PC-9 (cell line): ENCODE measurements at regions not wholly inside any gene's neighbourhood (a gene's known extent, or its start where the extent isn't known, plus 50 kb on each side); places are given as distances from the start of the nearest gene placed in this dataset.

Experiments
- BruUV-seq: library from RNA; stranded (reverse); fragments of 400-500 nt; replicated peaks from 2 replicates; lab custom pipeline; 2021; lab: Mats Ljungman, UMichigan
- CTCF ChIA-PET: fragments of 300-600 bp; sonication (Branson Sonifier 250); formaldehyde crosslinking; loops from one replicate; lab custom pipeline; 2022; ENCODE audit warnings: antibody characterized with exemption; lab: Charles Lee
- POLR2A ChIA-PET: fragments of 300-600 bp; sonication (Branson Sonifier 250); formaldehyde crosslinking; loops from one replicate; lab custom pipeline; 2022; ENCODE audit warnings: antibody characterized with exemption; ENCODE audit not compliant: unreplicated experiment; lab: Charles Lee
- DNase-seq, 2 experiments: peaks; one replicate each; pipeline versions ENCODE4 v3.0.0 to v3.0.0-alpha.2; 2015 to 2022; ENCODE audit warnings: mixed read lengths in 1 of 2
- H2AFZ ChIP-seq: fragments of 200-600 bp; sonication (generic); 2 replicates; pipeline ENCODE4 v1.8.1; 2017; ENCODE audit warnings: antibody characterized with exemption
- H3F3A ChIP-seq: fragments of 200-600 bp; sonication (generic); 2 replicates; pipeline ENCODE4 v1.8.1; 2017; ENCODE audit warnings: antibody characterized with exemption, mild to moderate bottlenecking, low read depth; ENCODE audit not compliant: insufficient read depth
- H3K27ac ChIP-seq: fragments of 200-600 bp; sonication (generic); 2 replicates; pipeline ENCODE4 v1.6.1; 2016; ENCODE audit warnings: mixed run types
- H3K27me3 ChIP-seq: fragments of 200-600 bp; sonication (generic); 2 replicates; pipeline ENCODE4 v1.6.1; 2016; ENCODE audit warnings: low read depth, mixed run types; ENCODE audit not compliant: insufficient read depth
- H3K36me3 ChIP-seq: fragments of 200-600 bp; sonication (generic); 2 replicates; pipeline ENCODE4 v1.6.1; 2016; ENCODE audit warnings: low read depth, mixed run types
- H3K4me1 ChIP-seq: fragments of 200-600 bp; sonication (generic); replicated peaks from 2 replicates; pipeline ENCODE4 v1.6.1; 2016; ENCODE audit warnings: mixed run types; ENCODE audit not compliant: insufficient read depth
- H3K4me2 ChIP-seq: fragments of 200-600 bp; sonication (generic); 2 replicates; pipeline ENCODE4 v1.6.1; 2017; ENCODE audit warnings: mixed run types
- H3K4me3 ChIP-seq: fragments of 200-600 bp; sonication (generic); 2 replicates; pipeline ENCODE4 v1.6.1; 2016; ENCODE audit warnings: mixed run types
- H3K79me2 ChIP-seq: fragments of 200-600 bp; sonication (generic); 2 replicates; pipeline ENCODE4 v1.6.1; 2017; ENCODE audit warnings: low read depth, mixed run types
- H3K9me2 ChIP-seq: fragments of 200-600 bp; sonication (generic); 2 replicates; pipeline ENCODE4 v1.8.1; 2017; ENCODE audit warnings: mild to moderate bottlenecking; ENCODE audit not compliant: insufficient read depth
- H3K9me3 ChIP-seq: fragments of 200-600 bp; sonication (generic); 2 replicates; pipeline ENCODE4 v1.8.1; 2016; ENCODE audit warnings: low read depth; ENCODE audit not compliant: insufficient read depth
- H4K20me1 ChIP-seq: fragments of 200-600 bp; sonication (generic); 2 replicates; pipeline ENCODE4 v1.8.1; 2017; ENCODE audit not compliant: insufficient read depth
- EZH2 ChIP-seq: fragments of 200-600 bp; sonication (generic); IDR thresholded peaks from 2 replicates; pipeline ENCODE4 v1.8.0; 2017; ENCODE audit warnings: antibody characterized with exemption, low read depth
- intact Hi-C: fragments of 100-400 bp; cut with micrococcal nuclease; formaldehyde crosslinking; loops from one replicate; pipeline ENCODE4 v1.10.0; 2022; ENCODE audit not compliant: unreplicated experiment
- TF ChIP-seq, protein P1 (sequence below): fragments of 200-600 bp; sonication (generic); conservative IDR thresholded peaks from 2 replicates; pipeline ENCODE4 v1.6.1; 2017; ENCODE audit warnings: mixed run types, antibody characterized with exemption, mild to moderate bottlenecking, moderate library complexity

DNA sequence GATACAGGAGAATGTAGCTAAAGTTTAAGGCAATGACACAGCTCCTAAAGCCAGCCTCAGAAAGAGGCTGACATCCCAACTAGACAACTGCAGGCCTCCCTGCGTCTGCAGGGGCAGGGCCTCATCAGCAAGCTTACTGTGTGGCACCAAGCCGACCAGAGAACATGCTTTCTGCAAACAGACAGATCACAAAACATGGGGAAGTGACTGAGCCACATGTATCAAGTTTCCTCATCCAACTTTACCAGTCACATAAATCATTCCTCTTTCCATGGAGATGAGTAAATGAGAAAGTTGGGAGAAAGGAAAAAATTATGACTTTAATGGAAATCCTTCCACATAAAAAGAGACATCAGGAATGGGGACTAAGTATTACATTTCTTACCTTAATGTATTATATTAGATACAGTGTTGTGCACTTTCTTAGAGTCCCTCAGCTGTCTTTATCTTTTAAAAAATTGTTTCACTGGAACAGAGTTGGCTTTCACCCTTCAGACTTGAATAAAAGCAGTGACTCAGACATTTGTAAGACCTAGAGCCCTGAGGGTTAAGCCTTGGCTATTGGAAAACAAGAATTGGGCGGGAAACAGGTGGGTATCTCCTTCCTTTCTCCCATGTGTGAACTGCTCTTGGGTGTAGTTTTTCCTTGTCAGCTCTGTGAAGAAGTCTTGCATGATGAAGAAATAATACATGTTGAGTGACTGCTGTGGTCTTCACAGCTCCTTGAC, 305.7 kb upstream of the SNX7 start:
- Histone ChIP-seq H3K27me3 (no peaks in the 10 kb centered on the region), H3F3A (no peaks in the 10 kb centered on the region), H3K4me2 (no peak overlapping the region), H3K4me1 (no peaks in the 10 kb centered on the region), H2AFZ (peak overlapping the region; percentile 44; the same call in 1 of the 2 replicates), H3K36me3 (no peaks in the 10 kb centered on the region), H3K9me2 (no peaks in the 10 kb centered on the region), H3K27ac (no peak overlapping the region), H3K4me3 (no peak overlapping the region), H3K9me3 (no peaks in the 10 kb centered on the region), H4K20me1 (no peaks in the 10 kb centered on the region), H3K79me2 (no peaks in the 10 kb centered on the region)
- POLR2A ChIA-PET = interaction anchor here (0.6 kb wide), 1 partner anchor 32 kb away, joined by 5 read pairs; no protein-coding TSS in a partner anchor
- CTCF ChIA-PET = no interaction called here
- TF ChIP-seq, protein P1, sequence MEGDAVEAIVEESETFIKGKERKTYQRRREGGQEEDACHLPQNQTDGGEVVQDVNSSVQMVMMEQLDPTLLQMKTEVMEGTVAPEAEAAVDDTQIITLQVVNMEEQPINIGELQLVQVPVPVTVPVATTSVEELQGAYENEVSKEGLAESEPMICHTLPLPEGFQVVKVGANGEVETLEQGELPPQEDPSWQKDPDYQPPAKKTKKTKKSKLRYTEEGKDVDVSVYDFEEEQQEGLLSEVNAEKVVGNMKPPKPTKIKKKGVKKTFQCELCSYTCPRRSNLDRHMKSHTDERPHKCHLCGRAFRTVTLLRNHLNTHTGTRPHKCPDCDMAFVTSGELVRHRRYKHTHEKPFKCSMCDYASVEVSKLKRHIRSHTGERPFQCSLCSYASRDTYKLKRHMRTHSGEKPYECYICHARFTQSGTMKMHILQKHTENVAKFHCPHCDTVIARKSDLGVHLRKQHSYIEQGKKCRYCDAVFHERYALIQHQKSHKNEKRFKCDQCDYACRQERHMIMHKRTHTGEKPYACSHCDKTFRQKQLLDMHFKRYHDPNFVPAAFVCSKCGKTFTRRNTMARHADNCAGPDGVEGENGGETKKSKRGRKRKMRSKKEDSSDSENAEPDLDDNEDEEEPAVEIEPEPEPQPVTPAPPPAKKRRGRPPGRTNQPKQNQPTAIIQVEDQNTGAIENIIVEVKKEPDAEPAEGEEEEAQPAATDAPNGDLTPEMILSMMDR = no peak
- TF ChIP-seq EZH2 = no peak
- no TSS peak for BruUV-seq
- intact Hi-C loops = no loop called here
- DNase-seq = peak in 1 of 2 experiments; percentile 35

DNA sequence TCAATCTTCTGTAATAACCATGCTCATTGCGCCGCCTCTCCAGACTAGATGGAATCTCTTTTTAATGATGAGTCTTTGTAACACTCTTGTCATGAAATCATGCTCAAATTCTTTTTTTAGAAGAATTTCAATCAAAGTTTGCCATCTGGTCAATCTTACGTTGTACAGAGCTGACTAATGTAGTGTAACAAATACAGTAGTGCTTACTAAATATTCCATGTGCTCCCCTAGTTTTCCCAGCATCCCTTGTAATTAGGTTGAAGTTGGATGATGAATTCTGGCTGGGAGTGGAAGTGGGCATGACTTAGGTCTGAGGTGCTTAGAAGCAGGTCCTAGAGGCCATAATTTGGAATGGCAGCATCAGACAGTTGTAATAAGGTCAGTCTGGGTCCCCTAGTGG, 309.1 kb upstream of the SNX7 start:
- TF ChIP-seq, protein P1 = no peak
- TF ChIP-seq EZH2 = no peak
- Histone ChIP-seq H3K27ac (no peak overlapping the region), H3K4me2 (no peak overlapping the region), H3K79me2 (no peaks in the 10 kb centered on the region), H3K36me3 (no peaks in the 10 kb centered on the region), H4K20me1 (no peaks in the 10 kb centered on the region), H2AFZ (no peak overlapping the region), H3F3A (no peaks in the 10 kb centered on the region), H3K9me2 (no peaks in the 10 kb centered on the region), H3K4me1 (no peaks in the 10 kb centered on the region), H3K9me3 (no peaks in the 10 kb centered on the region), H3K27me3 (no peaks in the 10 kb centered on the region), H3K4me3 (no peak overlapping the region)
- BruUV-seq = no TSS peak
- DNase-seq = peak in 1 of 2 experiments; percentile 28
- CTCF ChIA-PET = no interaction called here
- POLR2A ChIA-PET = no interaction called here
- intact Hi-C loops = no loop called here

DNA sequence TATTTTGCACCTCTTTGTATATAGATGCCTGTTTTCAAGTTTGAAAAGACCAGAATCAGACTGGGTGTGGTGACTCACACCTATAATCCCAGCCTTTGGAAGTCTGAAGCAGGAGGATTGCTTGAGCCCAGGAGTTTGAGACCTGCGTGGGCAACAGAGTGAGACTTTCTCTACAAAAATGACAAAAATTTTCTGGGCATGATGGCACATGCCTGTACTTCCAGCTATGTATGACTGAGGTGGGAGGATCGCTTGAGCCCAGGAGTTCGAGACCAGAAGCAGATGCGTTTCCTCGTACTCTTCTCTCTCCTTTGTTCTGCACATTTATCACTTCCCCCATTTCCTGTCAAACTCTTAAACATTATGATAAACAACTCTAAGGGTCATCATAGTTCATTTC, 310.0 kb upstream of the SNX7 start:
- Histone ChIP-seq H3K27me3 (no peaks in the 10 kb centered on the region), H3K36me3 (no peaks in the 10 kb centered on the region), H3K27ac (no peak overlapping the region), H3K9me2 (no peaks in the 10 kb centered on the region), H3F3A (no peaks in the 10 kb centered on the region), H3K4me3 (no peak overlapping the region), H3K79me2 (no peaks in the 10 kb centered on the region), H3K9me3 (no peaks in the 10 kb centered on the region), H4K20me1 (no peaks in the 10 kb centered on the region), H3K4me1 (no peaks in the 10 kb centered on the region), H2AFZ (no peak overlapping the region), H3K4me2 (no peak overlapping the region)
- TF ChIP-seq, protein P1 = no peak
- no peak for TF ChIP-seq EZH2
- intact Hi-C loops = no loop called here
- CTCF ChIA-PET = no interaction called here
- no peak for DNase-seq
- no TSS peak for BruUV-seq
- POLR2A ChIA-PET = no interaction called here
